GM23338 (cell line): ENCODE measurements at regions not wholly inside any gene's neighbourhood (a gene's known extent, or its start where the extent isn't known, plus 50 kb on each side); places are given as distances from the start of the nearest gene placed in this dataset.
A peak's percentile ranks its signal among the peaks of the same experiment; 100 is the strongest.

Source experiments
- ATAC-seq: fragments of 200-7000 bp; cut with Tn5 transposase; 3 replicates; pipeline ENCODE4 v1.9.1; 2020
- DNase-seq: peaks from one replicate; pipeline ENCODE4 v3.0.0-alpha.2; 2015; ENCODE audit warnings: low spot score
- H2AFZ ChIP-seq: fragments of 200-600 bp; sonication (generic); 2 replicates; pipeline ENCODE4 v1.8.0; 2016; ENCODE audit warnings: antibody characterized with exemption, mild to moderate bottlenecking, moderate library complexity
- H3F3A ChIP-seq: fragments of 200-600 bp; sonication (generic); replicated peaks from 2 replicates; pipeline ENCODE4 v1.8.0; 2017; ENCODE audit warnings: antibody characterized with exemption, mixed run types, low read depth
- H3K27ac ChIP-seq: fragments of 200-600 bp; sonication (generic); 2 replicates; pipeline ENCODE4 v1.6.1; 2016; ENCODE audit warnings: low read depth
- H3K27me3 ChIP-seq: fragments of 200-600 bp; sonication (generic); 2 replicates; pipeline ENCODE4 v1.8.0; 2016; ENCODE audit warnings: mild to moderate bottlenecking, mixed run types, moderate library complexity; ENCODE audit not compliant: insufficient read depth
- H3K36me3 ChIP-seq: fragments of 200-600 bp; sonication (generic); 2 replicates; pipeline ENCODE4 v1.8.0; 2016; ENCODE audit warnings: mild to moderate bottlenecking; ENCODE audit not compliant: insufficient read depth
- H3K4me1 ChIP-seq: fragments of 200-600 bp; sonication (generic); 2 replicates; pipeline ENCODE4 v1.8.0; 2016; ENCODE audit warnings: mild to moderate bottlenecking, moderate library complexity; ENCODE audit not compliant: insufficient read depth
- H3K4me2 ChIP-seq: fragments of 200-600 bp; sonication (generic); 2 replicates; pipeline ENCODE4 v1.7.1; 2017; ENCODE audit warnings: mixed run types
- H3K4me3 ChIP-seq: fragments of 200-600 bp; sonication (generic); 2 replicates; pipeline ENCODE4 v1.6.1; 2016; ENCODE audit warnings: mixed run types
- H3K79me2 ChIP-seq: fragments of 200-600 bp; sonication (generic); replicated peaks from 2 replicates; pipeline ENCODE4 v1.8.0; 2017; ENCODE audit warnings: mild to moderate bottlenecking; ENCODE audit not compliant: insufficient read depth
- H3K9me2 ChIP-seq: fragments of 200-600 bp; sonication (generic); 2 replicates; pipeline ENCODE4 v1.8.0; 2017; ENCODE audit not compliant: insufficient read depth
- H4K20me1 ChIP-seq: fragments of 200-600 bp; sonication (generic); replicated peaks from 2 replicates; pipeline ENCODE4 v1.8.0; 2017; ENCODE audit warnings: mild to moderate bottlenecking; ENCODE audit not compliant: insufficient read depth
- H3K27ac Mint-ChIP-seq: 2 replicates; pipeline ENCODE4 v1.8.0; 2020; ENCODE audit warnings: inconsistent platforms, mild to moderate bottlenecking, moderate library complexity, mixed read lengths
- H3K27me3 Mint-ChIP-seq: 3 replicates; pipeline ENCODE4 v1.8.0; 2022; ENCODE audit warnings: low read depth, mild to moderate bottlenecking, moderate library complexity, mixed read lengths, inconsistent platforms; ENCODE audit not compliant: insufficient read depth, poor library complexity
- H3K36me3 Mint-ChIP-seq: 3 replicates; pipeline ENCODE4 v1.8.0; 2021; ENCODE audit warnings: low read depth, mild to moderate bottlenecking, inconsistent platforms, moderate library complexity, mixed read lengths
- H3K4me1 Mint-ChIP-seq: 3 replicates; pipeline ENCODE4 v1.8.0; 2020; ENCODE audit warnings: mild to moderate bottlenecking, inconsistent platforms, mixed read lengths
- H3K4me3 Mint-ChIP-seq: 3 replicates; pipeline ENCODE4 v1.8.0; 2021; ENCODE audit warnings: moderate library complexity, mild to moderate bottlenecking, inconsistent platforms, mixed read lengths
- H3K9me3 Mint-ChIP-seq: 3 replicates; pipeline ENCODE4 v1.8.0; 2020; ENCODE audit warnings: moderate library complexity, mild to moderate bottlenecking, inconsistent platforms, mixed read lengths
- CREB1 ChIP-seq: fragments of 250-450 bp; sonication (Bioruptor Pico); IDR thresholded peaks from 2 replicates; pipeline ENCODE4 v1.5.0; 2020; ENCODE audit warnings: low read depth, mild to moderate bottlenecking, moderate library complexity
- EZH2phosphoT487 ChIP-seq: fragments of 200-600 bp; sonication (generic); IDR thresholded peaks from one replicate; pipeline ENCODE4 v1.8.1; 2018; ENCODE audit warnings: antibody characterized with exemption; ENCODE audit not compliant: unreplicated experiment
- JUNB ChIP-seq: IDR thresholded peaks from one replicate; pipeline ENCODE4 v1.6.1; 2016; ENCODE audit warnings: antibody characterized with exemption; ENCODE audit not compliant: unreplicated experiment
- NANOG ChIP-seq: IDR thresholded peaks from 2 replicates; pipeline ENCODE4 v1.6.1; 2016; ENCODE audit warnings: antibody characterized with exemption, borderline replicate concordance
- STAT1 ChIP-seq: IDR thresholded peaks from one replicate; pipeline ENCODE4 v1.6.1; 2016; ENCODE audit warnings: antibody characterized with exemption; ENCODE audit not compliant: unreplicated experiment
- ZNF331 ChIP-seq: fragments of 250-450 bp; sonication (Bioruptor Pico); IDR thresholded peaks from 2 replicates; pipeline ENCODE4 v1.5.0; 2020; ENCODE audit warnings: low read depth, mild to moderate bottlenecking, moderate library complexity
- TF ChIP-seq, protein P1 (sequence below): IDR thresholded peaks from 2 replicates; pipeline ENCODE4 v1.6.1; 2016; ENCODE audit warnings: antibody characterized with exemption
- TF ChIP-seq, protein P2 (sequence below): fragments of 250-450 bp; sonication (Bioruptor Pico); IDR thresholded peaks from 2 replicates; pipeline ENCODE4 v1.5.0; 2020; ENCODE audit warnings: mild to moderate bottlenecking, moderate library complexity

DNA sequence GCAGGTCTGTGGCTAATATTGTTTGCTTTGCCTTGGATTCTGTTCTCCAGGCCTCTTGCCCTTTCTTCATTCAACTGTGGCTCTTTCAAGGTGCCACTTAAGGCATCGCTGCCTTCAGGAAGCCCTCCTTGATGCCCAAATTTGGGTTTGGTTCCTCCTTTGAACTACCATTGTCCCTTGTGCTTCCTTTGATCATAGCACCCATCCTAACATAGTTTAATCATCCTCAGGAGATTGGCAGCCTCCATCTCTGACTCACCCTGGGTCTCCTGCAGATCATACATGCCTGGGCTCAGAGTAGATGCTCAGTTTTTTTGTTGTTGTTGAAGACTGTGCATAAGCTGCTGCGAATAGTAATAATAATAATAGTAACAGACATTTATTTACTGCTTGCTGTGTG, 54.4 kb upstream of the ACOT11 start (continued):
- TF ChIP-seq EZH2phosphoT487 = no peak
- TF ChIP-seq, protein P1, sequence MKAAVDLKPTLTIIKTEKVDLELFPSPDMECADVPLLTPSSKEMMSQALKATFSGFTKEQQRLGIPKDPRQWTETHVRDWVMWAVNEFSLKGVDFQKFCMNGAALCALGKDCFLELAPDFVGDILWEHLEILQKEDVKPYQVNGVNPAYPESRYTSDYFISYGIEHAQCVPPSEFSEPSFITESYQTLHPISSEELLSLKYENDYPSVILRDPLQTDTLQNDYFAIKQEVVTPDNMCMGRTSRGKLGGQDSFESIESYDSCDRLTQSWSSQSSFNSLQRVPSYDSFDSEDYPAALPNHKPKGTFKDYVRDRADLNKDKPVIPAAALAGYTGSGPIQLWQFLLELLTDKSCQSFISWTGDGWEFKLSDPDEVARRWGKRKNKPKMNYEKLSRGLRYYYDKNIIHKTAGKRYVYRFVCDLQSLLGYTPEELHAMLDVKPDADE = no peak

DNA sequence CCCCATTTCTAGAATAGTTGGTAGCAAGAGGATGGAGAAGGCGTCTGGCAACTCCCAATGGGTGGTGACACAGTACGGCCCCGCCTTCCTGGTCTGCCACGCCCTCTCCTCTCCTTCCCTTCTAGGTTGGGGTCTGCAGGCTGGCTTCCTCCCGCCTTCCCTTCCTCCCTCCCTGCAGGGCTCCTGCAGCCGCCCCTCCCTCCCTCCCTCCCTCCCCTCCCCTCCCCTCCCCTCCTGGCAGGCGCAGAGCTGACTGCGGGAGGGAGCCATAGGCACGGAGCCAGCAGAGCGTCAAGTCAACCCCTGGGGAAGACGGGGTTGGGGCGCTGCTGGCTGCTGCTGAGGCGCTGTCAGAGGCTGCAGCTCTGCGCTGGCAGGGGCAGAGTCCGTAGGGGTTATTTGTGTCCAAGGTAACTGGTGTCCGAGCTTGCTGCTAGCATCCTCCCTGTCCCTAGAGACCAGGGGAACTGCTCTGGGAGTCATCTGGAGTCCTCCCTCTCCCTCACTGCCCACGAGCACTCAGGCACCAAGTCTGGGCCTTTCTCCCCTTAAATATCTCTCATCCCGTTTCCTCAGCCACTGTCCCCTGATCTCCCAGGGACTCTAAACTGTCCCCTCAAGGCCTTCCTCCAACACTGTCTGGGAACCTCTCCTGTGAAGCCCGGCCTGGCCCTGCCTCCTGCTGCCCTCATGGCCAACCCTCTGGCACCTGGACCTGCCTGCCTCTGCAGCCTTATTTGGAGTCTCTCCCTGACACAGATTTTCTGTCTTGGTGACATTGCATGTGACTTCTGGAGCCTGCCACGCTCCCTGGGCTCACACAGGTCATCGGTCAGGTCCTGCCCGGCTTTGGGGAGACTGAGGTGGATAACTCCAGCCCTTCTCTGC, 57.4 kb upstream of the ACOT11 start:
- Histone ChIP-seq H3F3A (peaks cover 19% of the 10 kb centered on the region), H2AFZ (peak overlapping the region; percentile 76), H3K36me3 (no peaks in the 10 kb centered on the region), H3K4me2 (peak overlapping the region; percentile 100), H3K4me3 (peak overlapping the region; percentile 48), H3K79me2 (no peaks in the 10 kb centered on the region), H3K27me3 (peaks cover 16% of the 10 kb centered on the region), H3K4me1 (peaks cover 28% of the 10 kb centered on the region), H3K27ac (no peak overlapping the region), H3K9me2 (no peaks in the 10 kb centered on the region), H4K20me1 (no peaks in the 10 kb centered on the region)
- TF ChIP-seq, protein P2, sequence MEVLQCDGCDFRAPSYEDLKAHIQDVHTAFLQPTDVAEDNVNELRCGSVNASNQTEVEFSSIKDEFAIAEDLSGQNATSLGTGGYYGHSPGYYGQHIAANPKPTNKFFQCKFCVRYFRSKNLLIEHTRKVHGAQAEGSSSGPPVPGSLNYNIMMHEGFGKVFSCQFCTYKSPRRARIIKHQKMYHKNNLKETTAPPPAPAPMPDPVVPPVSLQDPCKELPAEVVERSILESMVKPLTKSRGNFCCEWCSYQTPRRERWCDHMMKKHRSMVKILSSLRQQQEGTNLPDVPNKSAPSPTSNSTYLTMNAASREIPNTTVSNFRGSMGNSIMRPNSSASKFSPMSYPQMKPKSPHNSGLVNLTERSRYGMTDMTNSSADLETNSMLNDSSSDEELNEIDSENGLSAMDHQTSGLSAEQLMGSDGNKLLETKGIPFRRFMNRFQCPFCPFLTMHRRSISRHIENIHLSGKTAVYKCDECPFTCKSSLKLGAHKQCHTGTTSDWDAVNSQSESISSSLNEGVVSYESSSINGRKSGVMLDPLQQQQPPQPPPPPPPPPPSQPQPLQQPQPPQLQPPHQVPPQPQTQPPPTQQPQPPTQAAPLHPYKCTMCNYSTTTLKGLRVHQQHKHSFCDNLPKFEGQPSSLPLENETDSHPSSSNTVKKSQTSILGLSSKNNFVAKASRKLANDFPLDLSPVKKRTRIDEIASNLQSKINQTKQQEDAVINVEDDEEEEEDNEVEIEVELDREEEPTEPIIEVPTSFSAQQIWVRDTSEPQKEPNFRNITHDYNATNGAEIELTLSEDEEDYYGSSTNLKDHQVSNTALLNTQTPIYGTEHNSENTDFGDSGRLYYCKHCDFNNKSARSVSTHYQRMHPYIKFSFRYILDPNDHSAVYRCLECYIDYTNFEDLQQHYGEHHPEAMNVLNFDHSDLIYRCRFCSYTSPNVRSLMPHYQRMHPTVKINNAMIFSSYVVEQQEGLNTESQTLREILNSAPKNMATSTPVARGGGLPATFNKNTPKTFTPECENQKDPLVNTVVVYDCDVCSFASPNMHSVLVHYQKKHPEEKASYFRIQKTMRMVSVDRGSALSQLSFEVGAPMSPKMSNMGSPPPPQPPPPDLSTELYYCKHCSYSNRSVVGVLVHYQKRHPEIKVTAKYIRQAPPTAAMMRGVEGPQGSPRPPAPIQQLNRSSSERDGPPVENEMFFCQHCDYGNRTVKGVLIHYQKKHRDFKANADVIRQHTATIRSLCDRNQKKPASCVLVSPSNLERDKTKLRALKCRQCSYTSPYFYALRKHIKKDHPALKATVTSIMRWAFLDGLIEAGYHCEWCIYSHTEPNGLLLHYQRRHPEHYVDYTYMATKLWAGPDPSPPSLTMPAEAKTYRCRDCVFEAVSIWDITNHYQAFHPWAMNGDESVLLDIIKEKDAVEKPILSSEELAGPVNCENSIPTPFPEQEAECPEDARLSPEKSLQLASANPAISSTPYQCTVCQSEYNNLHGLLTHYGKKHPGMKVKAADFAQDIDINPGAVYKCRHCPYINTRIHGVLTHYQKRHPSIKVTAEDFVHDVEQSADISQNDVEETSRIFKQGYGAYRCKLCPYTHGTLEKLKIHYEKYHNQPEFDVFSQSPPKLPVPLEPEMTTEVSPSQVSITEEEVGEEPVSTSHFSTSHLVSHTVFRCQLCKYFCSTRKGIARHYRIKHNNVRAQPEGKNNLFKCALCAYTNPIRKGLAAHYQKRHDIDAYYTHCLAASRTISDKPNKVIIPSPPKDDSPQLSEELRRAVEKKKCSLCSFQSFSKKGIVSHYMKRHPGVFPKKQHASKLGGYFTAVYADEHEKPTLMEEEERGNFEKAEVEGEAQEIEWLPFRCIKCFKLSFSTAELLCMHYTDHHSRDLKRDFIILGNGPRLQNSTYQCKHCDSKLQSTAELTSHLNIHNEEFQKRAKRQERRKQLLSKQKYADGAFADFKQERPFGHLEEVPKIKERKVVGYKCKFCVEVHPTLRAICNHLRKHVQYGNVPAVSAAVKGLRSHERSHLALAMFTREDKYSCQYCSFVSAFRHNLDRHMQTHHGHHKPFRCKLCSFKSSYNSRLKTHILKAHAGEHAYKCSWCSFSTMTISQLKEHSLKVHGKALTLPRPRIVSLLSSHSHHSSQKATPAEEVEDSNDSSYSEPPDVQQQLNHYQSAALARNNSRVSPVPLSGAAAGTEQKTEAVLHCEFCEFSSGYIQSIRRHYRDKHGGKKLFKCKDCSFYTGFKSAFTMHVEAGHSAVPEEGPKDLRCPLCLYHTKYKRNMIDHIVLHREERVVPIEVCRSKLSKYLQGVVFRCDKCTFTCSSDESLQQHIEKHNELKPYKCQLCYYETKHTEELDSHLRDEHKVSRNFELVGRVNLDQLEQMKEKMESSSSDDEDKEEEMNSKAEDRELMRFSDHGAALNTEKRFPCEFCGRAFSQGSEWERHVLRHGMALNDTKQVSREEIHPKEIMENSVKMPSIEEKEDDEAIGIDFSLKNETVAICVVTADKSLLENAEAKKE = no peak
- TF ChIP-seq ZNF331 (CRISPR knock-in tag) (peak; percentile 49), STAT1 (no peak), NANOG (no peak), CREB1 (CRISPR knock-in tag) (no peak), JUNB (no peak)
- DNase-seq (peak; percentile 92), ATAC-seq (peak; percentile 54)
- Mint-ChIP-seq H3K27me3 (peaks cover 25% of the 10 kb centered on the region), H3K9me3 (no peaks in the 10 kb centered on the region), H3K4me3 (peak overlapping the region; percentile 50), H3K27ac (no peak overlapping the region), H3K4me1 (peaks cover 30% of the 10 kb centered on the region), H3K36me3 (no peaks in the 10 kb centered on the region; the same call in 2 of the 3 replicates)
